Fibroblast of the conjunctiva (primary cell): ENCODE measurements at regions not wholly inside any gene's neighbourhood (a gene's known extent, or its start where the extent isn't known, plus 50 kb on each side); places are given as distances from the start of the nearest gene placed in this dataset.
"Not testable (repeated sequence)": the region's sequence is repeated elsewhere in the genome, so short reads cannot be mapped to it uniquely, and the experiment has no call there.

Source experiments
- DNase-seq: peaks from one replicate; pipeline ENCODE4 v3.0.0-alpha.2; 2010; ENCODE audit warnings: low read depth

GRCh38 chr1:115181231-115181630, 91.9 kb upstream of the TSPAN2 start:
- no peak for DNase-seq

GRCh38 chr1:115179397-115180079, 90.2 kb upstream of the TSPAN2 start:
- DNase-seq: peak; percentile 55

GRCh38 chr1:115176189-115176588, 86.9 kb upstream of the TSPAN2 start:
- DNase-seq: no peak

GRCh38 chr1:115175596-115175995, 86.3 kb upstream of the TSPAN2 start:
- no peak for DNase-seq

- DNase-seq: no peak
These were observed 83.8 kb upstream of the TSPAN2 start for GRCh38 chr1:115173151-115173550.

GRCh38 chr1:115172270-115172669, 83.0 kb upstream of the TSPAN2 start:
- DNase-seq: no peak

- DNase-seq: no peak
These were observed 81.7 kb upstream of the TSPAN2 start for GRCh38 chr1:115170961-115171392.

- no peak for DNase-seq
These were observed 81.1 kb upstream of the TSPAN2 start for GRCh38 chr1:115170377-115170776.

- DNase-seq: no peak
These were observed 78.7 kb upstream of the TSPAN2 start for GRCh38 chr1:115168026-115168425.

- DNase-seq: no peak
These were observed 77.3 kb upstream of the TSPAN2 start for GRCh38 chr1:115166531-115167091.

- DNase-seq: no peak
These were observed 76.5 kb upstream of the TSPAN2 start for GRCh38 chr1:115165776-115166175.

GRCh38 chr1:115164940-115165705, 75.8 kb upstream of the TSPAN2 start:
- DNase-seq: no peak

GRCh38 chr1:115164484-115164883, 75.2 kb upstream of the TSPAN2 start:
- no peak for DNase-seq

GRCh38 chr1:115160728-115161127, 71.4 kb upstream of the TSPAN2 start:
- no peak for DNase-seq

- DNase-seq: no peak
These were observed 70.7 kb upstream of the TSPAN2 start for GRCh38 chr1:115159958-115160357.

- DNase-seq: peak; percentile 51
These were observed 68.9 kb upstream of the TSPAN2 start for GRCh38 chr1:115158181-115158580.

- no peak for DNase-seq
These were observed 67.6 kb upstream of the TSPAN2 start for GRCh38 chr1:115156826-115157468.

- no peak for DNase-seq
These were observed 64.8 kb upstream of the TSPAN2 start for GRCh38 chr1:115153966-115154557.

- DNase-seq: not testable (repeated sequence)
These were observed 58.6 kb upstream of the TSPAN2 start for GRCh38 chr1:115147928-115148327.

GRCh38 chr1:115145226-115145625, 55.9 kb upstream of the TSPAN2 start:
- no peak for DNase-seq

- DNase-seq: no peak
These were observed 54.9 kb upstream of the TSPAN2 start for GRCh38 chr1:115144176-115144575.

- DNase-seq: no peak
These were observed 53.3 kb upstream of the TSPAN2 start for GRCh38 chr1:115142616-115143015.

GRCh38 chr1:115141145-115141454, 51.8 kb upstream of the TSPAN2 start:
- DNase-seq: no peak
